H9 (cell line): ENCODE measurements at regions not wholly inside any gene's neighbourhood (a gene's known extent, or its start where the extent isn't known, plus 50 kb on each side); places are given as distances from the start of the nearest gene placed in this dataset.

ENCODE experiments used
- DNase-seq: peaks from one replicate; pipeline ENCODE4 v3.0.0-alpha.2; 2017
- H2AFZ ChIP-seq: one replicate; pipeline ENCODE4 v1.6.1; 2013; ENCODE audit warnings: mild to moderate bottlenecking, low read length, control low read depth, moderate library complexity
- H2AK5ac ChIP-seq: 2 replicates; pipeline ENCODE4 v1.6.1; 2013; ENCODE audit warnings: low read length, control low read depth, mixed read lengths; ENCODE audit not compliant: insufficient read length
- H2BK120ac ChIP-seq: one replicate; pipeline ENCODE4 v1.6.1; 2013; ENCODE audit warnings: low read depth, mild to moderate bottlenecking, low read length, control low read depth, inconsistent platforms; ENCODE audit not compliant: poor library complexity, severe bottlenecking
- H2BK12ac ChIP-seq: 2 replicates; pipeline ENCODE4 v1.6.1; 2013; ENCODE audit warnings: low read length, control low read depth, mixed read lengths, low read depth; ENCODE audit not compliant: insufficient read length
- H2BK15ac ChIP-seq: 2 replicates; pipeline ENCODE4 v1.6.1; 2013; ENCODE audit warnings: low read depth, low read length, control low read depth
- H2BK20ac ChIP-seq: one replicate; pipeline ENCODE4 v1.6.1; 2013; ENCODE audit warnings: low read depth, mild to moderate bottlenecking, low read length, control low read depth, inconsistent platforms; ENCODE audit not compliant: poor library complexity, severe bottlenecking
- H2BK5ac ChIP-seq: 2 replicates; pipeline ENCODE4 v1.6.1; 2013; ENCODE audit warnings: low read length, control low read depth, mixed read lengths; ENCODE audit not compliant: insufficient read length
- H3K14ac ChIP-seq: 2 replicates; pipeline ENCODE4 v1.6.1; 2013; ENCODE audit warnings: low read length, control low read depth; ENCODE audit not compliant: insufficient read depth
- H3K18ac ChIP-seq: 2 replicates; pipeline ENCODE4 v1.6.1; 2013; ENCODE audit warnings: low read depth, mild to moderate bottlenecking, mixed read lengths, low read length, control low read depth; ENCODE audit not compliant: insufficient read length
- H3K23ac ChIP-seq: 2 replicates; pipeline ENCODE4 v1.6.1; 2013; ENCODE audit warnings: low read length, control low read depth, mixed read lengths, low read depth; ENCODE audit not compliant: insufficient read length
- H3K23me2 ChIP-seq: 2 replicates; pipeline ENCODE4 v1.6.1; 2013; ENCODE audit warnings: low read depth, mild to moderate bottlenecking, mixed read lengths, low read length, control low read depth; ENCODE audit not compliant: insufficient read length, poor library complexity, severe bottlenecking
- H3K27ac ChIP-seq: 2 replicates; pipeline ENCODE4 v1.5.1; 2013; ENCODE audit warnings: low read length, control low read depth, mixed read lengths, low read depth; ENCODE audit not compliant: insufficient read length
- H3K27me3 ChIP-seq: 2 replicates; pipeline ENCODE4 v1.6.1; 2013; ENCODE audit warnings: low read length, control low read depth, inconsistent platforms; ENCODE audit not compliant: insufficient read depth
- H3K4ac ChIP-seq: 2 replicates; pipeline ENCODE4 v1.6.1; 2013; ENCODE audit warnings: low read depth, mild to moderate bottlenecking, control low read depth, inconsistent platforms, low read length, moderate library complexity
- H3K4me1 ChIP-seq: 2 replicates; pipeline ENCODE4 v1.6.1; 2013; ENCODE audit warnings: low read length, control low read depth, inconsistent platforms; ENCODE audit not compliant: insufficient read depth
- H3K4me2 ChIP-seq: 2 replicates; pipeline ENCODE4 v1.6.1; 2013; ENCODE audit warnings: low read length, control low read depth, mixed read lengths; ENCODE audit not compliant: insufficient read length, insufficient read depth
- H3K56ac ChIP-seq: 2 replicates; pipeline ENCODE4 v1.6.1; 2013; ENCODE audit warnings: low read depth, mild to moderate bottlenecking, mixed read lengths, low read length, control low read depth; ENCODE audit not compliant: insufficient read length
- H3K79me1 ChIP-seq: 2 replicates; pipeline ENCODE4 v1.6.1; 2013; ENCODE audit warnings: low read depth, mild to moderate bottlenecking, moderate library complexity, low read length, control low read depth, inconsistent platforms; ENCODE audit not compliant: insufficient read depth, poor library complexity, severe bottlenecking
- H3K79me2 ChIP-seq: 2 replicates; pipeline ENCODE4 v1.6.1; 2013; ENCODE audit warnings: low read length, control low read depth, inconsistent platforms; ENCODE audit not compliant: insufficient read depth
- H3K9ac ChIP-seq: 2 replicates; pipeline ENCODE4 v1.6.1; 2013; ENCODE audit warnings: low read length, control low read depth, mixed read lengths; ENCODE audit not compliant: insufficient read length; ENCODE audit errors: extremely low read depth
- H3K9me3 ChIP-seq: one replicate; pipeline ENCODE4 v1.6.1; 2013; ENCODE audit warnings: low read depth, low read length, inconsistent platforms; ENCODE audit not compliant: control insufficient read depth
- H3T11ph ChIP-seq: one replicate; pipeline ENCODE4 v1.6.1; 2013; ENCODE audit warnings: mild to moderate bottlenecking, low read length, control low read depth, inconsistent platforms
- H4K20me1 ChIP-seq: one replicate; pipeline ENCODE4 v1.6.1; 2013; ENCODE audit not compliant: control insufficient read depth, insufficient read length, insufficient read depth
- H4K5ac ChIP-seq: 2 replicates; pipeline ENCODE4 v1.6.1; 2013; ENCODE audit warnings: low read depth, mild to moderate bottlenecking, mixed read lengths, low read length, control low read depth; ENCODE audit not compliant: insufficient read length
- H4K8ac ChIP-seq: replicated peaks from 2 replicates; pipeline ENCODE4 v1.6.1; 2013; ENCODE audit warnings: low read length, control low read depth, mixed read lengths, low read depth; ENCODE audit not compliant: insufficient read length
- H4K91ac ChIP-seq: 2 replicates; pipeline ENCODE4 v1.6.1; 2013; ENCODE audit warnings: low read depth, mild to moderate bottlenecking, moderate library complexity, mixed read lengths, low read length, control low read depth; ENCODE audit not compliant: insufficient read length
- H3K27ac Mint-ChIP-seq, 3 experiments: 2 replicates in 2 of 3; 3 replicates in 1 of 3; pipeline ENCODE4 v1.8.0; 2020 to 2021; ENCODE audit warnings: mixed read lengths in 3 of 3, mild to moderate bottlenecking in 1 of 3, moderate library complexity in 1 of 3
- H3K27me3 Mint-ChIP-seq: 2 replicates; pipeline ENCODE4 v1.8.0; 2021; ENCODE audit warnings: low read depth, mild to moderate bottlenecking, moderate library complexity, mixed read lengths
- H3K36me3 Mint-ChIP-seq, 3 experiments: 2 replicates in 2 of 3; 3 replicates in 1 of 3; pipeline ENCODE4 v1.8.0; 2020 to 2021; ENCODE audit warnings: low read depth in 3 of 3, mixed read lengths in 3 of 3; ENCODE audit not compliant: insufficient read depth in 1 of 3
- H3K4me1 Mint-ChIP-seq, 2 experiments: 2 replicates each; pipeline ENCODE4 v1.8.0; 2020; ENCODE audit warnings: mixed read lengths in 2 of 2
- H3K4me3 Mint-ChIP-seq, 2 experiments: 2 replicates in 1 of 2; 3 replicates in 1 of 2; pipeline ENCODE4 v1.8.0; 2020 to 2021; ENCODE audit warnings: mild to moderate bottlenecking in 2 of 2, mixed read lengths in 2 of 2, moderate library complexity in 1 of 2
- H3K9me3 Mint-ChIP-seq, 2 experiments: 2 replicates in 1 of 2; 3 replicates in 1 of 2; pipeline ENCODE4 v1.8.0; 2020; ENCODE audit warnings: mild to moderate bottlenecking in 2 of 2, mixed read lengths in 2 of 2, moderate library complexity in 1 of 2
- CTCF ChIP-seq: fragments of 200-600 bp; sonication (generic); conservative IDR thresholded peaks from 3 replicates; pipeline ENCODE4 v1.8.0; 2021; ENCODE audit warnings: antibody characterized with exemption, mild to moderate bottlenecking
- WGBS: extraction: QIAGEN DNeasy Blood & Tissue Kit; methylation state at CpG from one replicate; pipeline ENCODE4 v1.1.7; 2013; ENCODE audit warnings: missing lambda C conversion rate, low lambda C conversion rate, mixed read lengths; ENCODE audit not compliant: insufficient read length; ENCODE audit errors: extremely low coverage; 5-methylcytosine and 5-hydroxymethylcytosine counted together

- H4K91ac ChIP-seq = no peak overlapping the region
- H3K23me2 ChIP-seq = no peaks in the 10 kb centered on the region
- H3K4ac ChIP-seq = no peak overlapping the region
- no peaks in the 10 kb centered on the region for H3K79me2 ChIP-seq
- DNase-seq = no peak
- no peak overlapping the region for H2BK20ac ChIP-seq
- no peak overlapping the region for H3K18ac ChIP-seq
- no peak overlapping the region for H2AK5ac ChIP-seq
- H2BK5ac ChIP-seq = no peak overlapping the region
- no peak overlapping the region for H4K8ac ChIP-seq
- no peak overlapping the region for H2BK15ac ChIP-seq
- no peaks in the 10 kb centered on the region for H3K27me3 ChIP-seq
- H3K79me1 ChIP-seq = no peaks in the 10 kb centered on the region
- no peak overlapping the region for H3K14ac ChIP-seq
- no CpG with 5 or more reads among the region's 2 CpGs for WGBS
- H2BK12ac ChIP-seq = no peak overlapping the region
- no peak overlapping the region for H3K4me2 ChIP-seq
- Mint-ChIP-seq H3K4me1 (peaks cover 0 to 3% of the 10 kb centered on the region in 2 experiments; a peak in 2 of 4 replicates), H3K36me3 (no peaks in the 10 kb centered on the region), H3K4me3 (no peak overlapping the region), H3K9me3 (no peaks in the 10 kb centered on the region), H3K27ac (no peak overlapping the region), H3K27me3 (no peaks in the 10 kb centered on the region)
- H3K4me1 ChIP-seq = no peaks in the 10 kb centered on the region
- no peak overlapping the region for H2AFZ ChIP-seq
- no peak for TF ChIP-seq CTCF
- H4K5ac ChIP-seq = no peak overlapping the region
- no peak overlapping the region for H3K23ac ChIP-seq
- no peak overlapping the region for H3T11ph ChIP-seq
- H4K20me1 ChIP-seq = no peaks in the 10 kb centered on the region
- no peaks in the 10 kb centered on the region for H3K9me3 ChIP-seq
- H3K9ac ChIP-seq = no peak overlapping the region
- H3K56ac ChIP-seq = no peak overlapping the region
- no peak overlapping the region for H3K27ac ChIP-seq
- H2BK120ac ChIP-seq = no peak overlapping the region
Observed at GRCh38 chr14:83021323-83021722, 1487.7 kb upstream of the SEL1L start.
